IMR-90 (cell line): ENCODE measurements at regions not wholly inside any gene's neighbourhood (a gene's known extent, or its start where the extent isn't known, plus 50 kb on each side); places are given as distances from the start of the nearest gene placed in this dataset.

Experiments
- ATAC-seq: fragments of 200-7000 bp; cut with Tn5 transposase; 2 replicates; pipeline ENCODE4 v1.9.1; 2020; ENCODE audit warnings: low read depth, mild to moderate bottlenecking, moderate library complexity
- BruUV-seq: library from RNA; stranded (reverse); fragments of 400-500 nt; replicated peaks from 2 replicates; lab custom pipeline; 2021; lab: Mats Ljungman, UMichigan
- CTCF ChIA-PET: fragments of 300-600 bp; formaldehyde crosslinking; extraction: SDS; loops from one replicate; lab custom pipeline; 2021; ENCODE audit warnings: antibody characterized with exemption; lab: Yijun Ruan, JAX
- POLR2A ChIA-PET: fragments of 300-600 bp; sonication (Branson Sonifier 250); formaldehyde crosslinking; loops from one replicate; lab custom pipeline; 2022; ENCODE audit warnings: antibody characterized with exemption; ENCODE audit not compliant: unreplicated experiment; lab: Charles Lee
- DNase-seq: peaks from one replicate; pipeline ENCODE4 v3.0.0; 2013
- H2AFZ ChIP-seq: replicated peaks from 2 replicates; pipeline ENCODE3; 2013; ENCODE audit warnings: low read length, mild to moderate bottlenecking; ENCODE audit not compliant: poor library complexity
- H2AK5ac ChIP-seq: 2 replicates; pipeline ENCODE4 v1.6.1; 2013; ENCODE audit warnings: low read depth, low read length, inconsistent platforms
- H2AK9ac ChIP-seq: replicated peaks from 2 replicates; pipeline ENCODE3; 2013; ENCODE audit warnings: mild to moderate bottlenecking, low read depth, low read length, moderate library complexity; ENCODE audit not compliant: poor library complexity
- H2BK120ac ChIP-seq: 2 replicates; pipeline ENCODE4 v1.6.1; 2013; ENCODE audit warnings: low read depth, low read length, inconsistent platforms
- H2BK15ac ChIP-seq: 3 replicates; pipeline ENCODE4 v1.6.1; 2013; ENCODE audit warnings: low read depth, low read length, inconsistent platforms
- H2BK20ac ChIP-seq: 2 replicates; pipeline ENCODE4 v1.6.1; 2013; ENCODE audit warnings: low read depth, mild to moderate bottlenecking, inconsistent platforms, low read length, moderate library complexity
- H2BK5ac ChIP-seq: 2 replicates; pipeline ENCODE4 v1.6.1; 2013; ENCODE audit warnings: mild to moderate bottlenecking, low read depth, low read length, inconsistent platforms; ENCODE audit not compliant: poor library complexity, severe bottlenecking
- H3K14ac ChIP-seq: replicated peaks from 2 replicates; pipeline ENCODE4 v1.6.1; 2013; ENCODE audit warnings: low read depth, low read length, inconsistent platforms
- H3K18ac ChIP-seq: 2 replicates; pipeline ENCODE4 v1.6.1; 2013; ENCODE audit warnings: low read depth, low read length, control low read depth
- H3K23ac ChIP-seq: 2 replicates; pipeline ENCODE4 v1.6.1; 2013; ENCODE audit warnings: low read depth, low read length, inconsistent platforms
- H3K27ac ChIP-seq: 2 replicates; pipeline ENCODE4 v1.5.1; 2013; ENCODE audit warnings: mild to moderate bottlenecking, control low read depth, low read length; ENCODE audit not compliant: insufficient read depth
- H3K27me3 ChIP-seq: 2 replicates; pipeline ENCODE4 v1.6.1; 2013; ENCODE audit warnings: low read length; ENCODE audit not compliant: control insufficient read depth, insufficient read depth
- H3K36me3 ChIP-seq: 2 replicates; pipeline ENCODE4 v1.6.1; 2013; ENCODE audit warnings: low read length, mixed read lengths; ENCODE audit not compliant: control insufficient read depth, insufficient read depth
- H3K4ac ChIP-seq: 2 replicates; pipeline ENCODE4 v1.6.1; 2013; ENCODE audit warnings: low read depth, low read length, inconsistent platforms
- H3K4me1 ChIP-seq: 2 replicates; pipeline ENCODE4 v1.6.1; 2013; ENCODE audit warnings: low read length, mixed read lengths; ENCODE audit not compliant: control insufficient read depth, insufficient read depth
- H3K4me2 ChIP-seq: 2 replicates; pipeline ENCODE4 v1.6.1; 2013; ENCODE audit warnings: low read depth, mild to moderate bottlenecking, control low read depth, low read length, moderate library complexity
- H3K4me3 ChIP-seq: 2 replicates; pipeline ENCODE4 v1.5.1; 2013; ENCODE audit warnings: low read depth, mild to moderate bottlenecking, control low read depth, low read length, moderate library complexity; ENCODE audit not compliant: insufficient read depth
- H3K56ac ChIP-seq: 2 replicates; pipeline ENCODE4 v1.6.1; 2013; ENCODE audit warnings: low read length, inconsistent platforms; ENCODE audit not compliant: insufficient read depth; ENCODE audit errors: extremely low read depth
- H3K79me1 ChIP-seq, 2 experiments: 2 replicates each; pipeline ENCODE4 v1.6.1; 2013; ENCODE audit warnings: low read length in 2 of 2, inconsistent platforms in 1 of 2, low read depth in 1 of 2
- H3K9ac ChIP-seq: 2 replicates; pipeline ENCODE4 v1.6.1; 2013; ENCODE audit warnings: low read depth, low read length, control low read depth
- H3K9me1 ChIP-seq: 2 replicates; pipeline ENCODE4 v1.6.1; 2013; ENCODE audit warnings: low read length, inconsistent platforms; ENCODE audit not compliant: insufficient read depth
- H3K9me3 ChIP-seq: 2 replicates; pipeline ENCODE4 v1.6.1; 2013; ENCODE audit warnings: low read length; ENCODE audit not compliant: control insufficient read depth, insufficient read depth
- H4K20me1 ChIP-seq: 2 replicates; pipeline ENCODE4 v1.6.1; 2013; ENCODE audit warnings: low read length, inconsistent platforms; ENCODE audit not compliant: insufficient read depth
- H4K5ac ChIP-seq: 2 replicates; pipeline ENCODE4 v1.6.1; 2013; ENCODE audit warnings: mild to moderate bottlenecking, low read depth, low read length, control low read depth
- H4K8ac ChIP-seq, 2 experiments: 2 replicates each; pipeline ENCODE4 v1.6.1; 2013; ENCODE audit warnings: low read depth in 2 of 2, low read length in 2 of 2, control low read depth in 1 of 2, inconsistent platforms in 1 of 2
- H4K91ac ChIP-seq: 2 replicates; pipeline ENCODE4 v1.6.1; 2013; ENCODE audit warnings: low read depth, low read length, inconsistent platforms; ENCODE audit not compliant: insufficient read depth
- BHLHE40 ChIP-seq: fragments of 150-350 bp; IDR thresholded peaks from 2 replicates; pipeline ENCODE4 v1.6.1; 2016; ENCODE audit warnings: mild to moderate bottlenecking, low read depth, low read length
- CEBPB ChIP-seq: IDR thresholded peaks from 2 replicates; pipeline ENCODE4 v1.6.1; 2012; ENCODE audit warnings: low read depth, low read length, improper control_type of control experiment
- CHD1 ChIP-seq: IDR thresholded peaks from 2 replicates; pipeline ENCODE4 v1.6.1; 2012; ENCODE audit warnings: low read depth, low read length, improper control_type of control experiment
- CTCF ChIP-seq: conservative IDR thresholded peaks from 2 replicates; pipeline ENCODE4 v1.5.1; 2012; ENCODE audit warnings: mild to moderate bottlenecking, low read depth, low read length, improper control_type of control experiment
- ELK1 ChIP-seq: fragments of 150-350 bp; IDR thresholded peaks from 2 replicates; pipeline ENCODE4 v1.6.1; 2016; ENCODE audit warnings: low read depth, mild to moderate bottlenecking, low read length, moderate library complexity, borderline replicate concordance
- FOS ChIP-seq: fragments of 150-350 bp; IDR thresholded peaks from 2 replicates; pipeline ENCODE4 v1.6.1; 2016; ENCODE audit warnings: low read depth, low read length
- MAFK ChIP-seq: IDR thresholded peaks from 2 replicates; pipeline ENCODE4 v1.6.1; 2012; ENCODE audit warnings: low read depth, low read length, improper control_type of control experiment
- MAZ ChIP-seq: IDR thresholded peaks from 2 replicates; pipeline ENCODE4 v1.6.1; 2012; ENCODE audit warnings: low read depth, mild to moderate bottlenecking, low read length, improper control_type of control experiment, moderate library complexity, borderline replicate concordance
- MXI1 ChIP-seq: IDR thresholded peaks from 2 replicates; pipeline ENCODE4 v1.6.1; 2012; ENCODE audit warnings: low read depth, mild to moderate bottlenecking, low read length, moderate library complexity, borderline replicate concordance
- NFE2L2 ChIP-seq: fragments of 150-350 bp; IDR thresholded peaks from 2 replicates; pipeline ENCODE4 v1.6.1; 2016; ENCODE audit warnings: low read depth, mild to moderate bottlenecking, low read length
- POLR2A ChIP-seq: IDR thresholded peaks from 2 replicates; pipeline ENCODE4 v1.6.1; 2012; ENCODE audit warnings: mild to moderate bottlenecking, low read depth, low read length
- RAD21 ChIP-seq: IDR thresholded peaks from 2 replicates; pipeline ENCODE4 v1.6.1; 2012; ENCODE audit warnings: low read length, improper control_type of control experiment
- RCOR1 ChIP-seq: IDR thresholded peaks from 2 replicates; pipeline ENCODE4 v1.6.1; 2012; ENCODE audit warnings: mild to moderate bottlenecking, low read length, improper control_type of control experiment; ENCODE audit not compliant: insufficient replicate concordance
- RFX5 ChIP-seq: IDR thresholded peaks from 2 replicates; pipeline ENCODE4 v1.8.0; 2012; ENCODE audit warnings: low read depth, mild to moderate bottlenecking, low read length, moderate library complexity
- SMC3 ChIP-seq: fragments of 150-350 bp; IDR thresholded peaks from 2 replicates; pipeline ENCODE4 v1.6.1; 2016; ENCODE audit warnings: low read depth, mild to moderate bottlenecking, antibody characterized with exemption, low read length, moderate library complexity
- USF2 ChIP-seq: fragments of 150-350 bp; IDR thresholded peaks from 2 replicates; pipeline ENCODE4 v1.6.1; 2017; ENCODE audit warnings: mild to moderate bottlenecking, antibody characterized with exemption, low read length, low read depth
- WGBS, 2 experiments: methylation state at CpG; one replicate each; pipeline versions ENCODE4 v1.1.5 to v1.1.7; 2013; ENCODE audit warnings: missing lambda C conversion rate in 2 of 2; ENCODE audit not compliant: insufficient read length in 1 of 2; ENCODE audit errors: extremely low coverage in 2 of 2; 5-methylcytosine and 5-hydroxymethylcytosine counted together
- dilution Hi-C: fragments of 300-500 bp; cut with HindIII; formaldehyde crosslinking; loops from one replicate; pipeline ENCODE4 v1.14.3; 2018; ENCODE audit warnings: low sequenced_read_pairs; ENCODE audit not compliant: unreplicated experiment
- in situ Hi-C: fragments of 300-500 bp; cut with MboI; formaldehyde crosslinking; loops from 3 replicates; pipeline ENCODE4 v1.14.3; 2019; ENCODE audit warnings: low sequenced_read_pairs, inconsistent platforms, mixed read lengths
- intact Hi-C: fragments of 100-400 bp; cut with micrococcal nuclease; formaldehyde crosslinking; loops from 2 replicates; pipeline ENCODE4 v1.10.0; 2022

GRCh38 chr20:3328501-3328900 is 79.0 kb downstream of the DNAAF9 start:
- Histone ChIP-seq H3K56ac (no peak overlapping the region), H3K27me3 (no peaks in the 10 kb centered on the region), H3K4ac (no peak overlapping the region), H4K8ac (no peak overlapping the region), H3K27ac (no peak overlapping the region), H3K14ac (no peak overlapping the region), H3K9ac (no peak overlapping the region), H2BK5ac (no peak overlapping the region), H3K4me3 (no peak overlapping the region), H4K91ac (no peak overlapping the region), H3K4me1 (no peaks in the 10 kb centered on the region), H4K5ac (no peak overlapping the region), H3K18ac (no peak overlapping the region), H4K20me1 (no peaks in the 10 kb centered on the region), H2AFZ (no peak overlapping the region), H3K9me1 (peaks cover 7% of the 10 kb centered on the region; the same call in 1 of the 2 replicates), H3K4me2 (no peak overlapping the region), H3K79me1 (peaks cover 0 to 3% of the 10 kb centered on the region in 2 experiments; a peak in 1 of 4 replicates), H3K23ac (no peak overlapping the region), H3K36me3 (peaks cover 59% of the 10 kb centered on the region), H2AK5ac (no peak overlapping the region), H2BK20ac (no peak overlapping the region), H3K9me3 (no peaks in the 10 kb centered on the region), H2BK15ac (no peak overlapping the region), H2AK9ac (no peak overlapping the region), H2BK120ac (no peak overlapping the region)
- ATAC-seq (no peak), DNase-seq (no peak)
- intact Hi-C loops (no loop called here), dilution Hi-C loops (no loop called here), in situ Hi-C loops (no loop called here)
- 100% methylated on average over 1 of the region's 4 CpGs; no CpG with 5 or more reads in 1 of the 2 experiments for WGBS, 2 experiments
- BruUV-seq, result no TSS peak
- ChIA-PET CTCF (no interaction called here), POLR2A (no interaction called here)
- TF ChIP-seq CHD1, result no peak
- no peak for TF ChIP-seq RAD21
- no peak for TF ChIP-seq CEBPB
- no peak for TF ChIP-seq POLR2A
- TF ChIP-seq MAFK, result no peak
- TF ChIP-seq RFX5, result no peak
- TF ChIP-seq CTCF, result no peak
- no peak for TF ChIP-seq ELK1
- TF ChIP-seq FOS, result no peak
- no peak for TF ChIP-seq NFE2L2
- no peak for TF ChIP-seq USF2
- TF ChIP-seq MXI1, result no peak
- no peak for TF ChIP-seq SMC3
- no peak for TF ChIP-seq BHLHE40
- TF ChIP-seq MAZ, result no peak
- TF ChIP-seq RCOR1, result no peak
